ENCODE measurements at regions not wholly inside any gene's neighbourhood (a gene's known extent, or its start where the extent isn't known, plus 50 kb on each side); places are given as distances from the start of the nearest gene placed in this dataset.

DNA sequence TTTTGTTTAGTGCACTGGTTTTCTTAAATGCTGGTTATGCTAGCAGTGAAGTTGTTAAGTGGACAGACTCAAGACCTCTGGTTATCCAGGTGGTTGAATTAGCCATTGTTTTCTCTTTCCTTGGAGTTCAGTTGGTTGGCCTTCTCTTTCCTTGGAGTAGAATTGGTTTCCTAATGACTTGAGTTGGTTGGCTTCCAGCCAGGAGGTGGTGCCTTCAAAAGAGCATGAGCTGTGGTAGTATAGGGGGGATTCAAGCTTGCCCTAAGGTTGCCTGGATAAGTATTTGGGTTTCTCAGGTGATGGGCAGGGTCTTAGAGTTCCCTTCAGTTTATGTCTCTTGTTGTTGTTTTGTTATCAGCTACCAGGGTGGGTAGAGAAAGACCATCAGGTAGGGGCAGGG, 92.5 kb downstream of the ATP23 start:
- H3K27ac ChIP-seq (ENCODE audit: low read depth, low read length): no peak overlapping the region
- H3K9me3 ChIP-seq (ENCODE audit: low read length): peaks cover 3% of the 10 kb centered on the region
- no peaks in the 10 kb centered on the region for H3K27me3 ChIP-seq (ENCODE audit: control insufficient read depth in 1 of 2, insufficient read depth in 2 of 2, low read length in 2 of 2)
- H3K4me1 ChIP-seq (ENCODE audit: insufficient read depth, low read length): no peaks in the 10 kb centered on the region
- no peaks in the 10 kb centered on the region for H3K36me3 ChIP-seq (ENCODE audit: insufficient read depth, low read length)
- H3K4me3 ChIP-seq (ENCODE audit: low read depth in 1 of 2, low read length in 2 of 2): no peak overlapping the region
- no peak overlapping the region for H3K9ac ChIP-seq (ENCODE audit: low read length)

- Histone ChIP-seq H3K27ac (ENCODE audit: low read depth, low read length) (no peak overlapping the region), H3K9ac (ENCODE audit: low read length) (no peak overlapping the region), H3K27me3 (ENCODE audit: control insufficient read depth in 1 of 2, insufficient read depth in 2 of 2, low read length in 2 of 2) (no peaks in the 10 kb centered on the region), H3K4me3 (ENCODE audit: low read depth in 1 of 2, low read length in 2 of 2) (no peak overlapping the region), H3K4me1 (ENCODE audit: insufficient read depth, low read length) (no peaks in the 10 kb centered on the region), H3K9me3 (ENCODE audit: low read length) (peaks cover 3% of the 10 kb centered on the region), H3K36me3 (ENCODE audit: insufficient read depth, low read length) (no peaks in the 10 kb centered on the region)
Measured at GRCh38 chr12:58034311-58034710, 92.9 kb downstream of the ATP23 start.

DNA sequence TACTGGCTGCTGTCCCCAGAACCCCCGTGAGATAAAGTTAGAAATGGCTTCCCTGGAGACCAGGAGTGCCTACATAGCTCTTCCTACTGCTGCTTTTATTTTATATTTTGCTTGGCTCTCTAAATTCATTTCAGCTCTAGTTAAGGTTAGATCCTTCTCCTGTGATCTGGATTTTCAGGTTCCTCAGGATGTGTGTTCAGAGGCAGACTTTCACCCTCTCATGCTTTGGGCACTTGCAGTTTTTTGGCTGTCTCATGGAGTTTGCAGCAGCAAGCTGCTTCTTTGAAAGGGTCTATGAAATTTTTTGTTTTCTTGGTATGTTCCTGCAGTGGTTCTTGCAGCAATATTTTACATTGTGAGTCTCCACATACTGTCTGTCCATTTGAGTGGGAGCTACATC, 93.3 kb downstream of the ATP23 start:
- Histone ChIP-seq H3K36me3 (ENCODE audit: insufficient read depth, low read length) (no peaks in the 10 kb centered on the region), H3K4me1 (ENCODE audit: insufficient read depth, low read length) (no peaks in the 10 kb centered on the region), H3K27me3 (ENCODE audit: control insufficient read depth in 1 of 2, insufficient read depth in 2 of 2, low read length in 2 of 2) (no peaks in the 10 kb centered on the region), H3K4me3 (ENCODE audit: low read depth in 1 of 2, low read length in 2 of 2) (no peak overlapping the region), H3K9me3 (ENCODE audit: low read length) (peaks cover 3% of the 10 kb centered on the region), H3K9ac (ENCODE audit: low read length) (no peak overlapping the region), H3K27ac (ENCODE audit: low read depth, low read length) (no peak overlapping the region)

DNA sequence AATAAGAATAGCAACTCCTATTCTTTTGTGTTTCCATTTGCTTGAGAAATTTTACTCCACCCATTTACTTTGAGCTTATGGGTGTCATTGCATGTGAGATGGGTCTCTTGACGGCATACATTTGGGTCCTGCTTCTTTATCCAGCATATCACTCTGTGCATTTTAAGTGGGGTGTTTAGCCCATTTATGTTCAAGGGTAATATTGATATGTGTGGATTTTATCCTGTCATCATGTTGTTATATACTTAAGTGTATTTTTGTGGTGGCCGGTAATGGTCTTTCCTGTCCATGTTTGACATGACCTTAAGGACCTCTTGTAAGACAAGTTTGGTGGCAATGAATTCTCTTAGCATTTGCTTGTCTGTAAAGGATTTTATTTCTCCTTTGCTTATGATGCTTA, 100.1 kb downstream of the ATP23 start:
- Histone ChIP-seq H3K27ac (ENCODE audit: low read depth, low read length) (no peak overlapping the region), H3K4me1 (ENCODE audit: insufficient read depth, low read length) (no peaks in the 10 kb centered on the region), H3K9me3 (ENCODE audit: low read length) (no peaks in the 10 kb centered on the region), H3K36me3 (ENCODE audit: insufficient read depth, low read length) (no peaks in the 10 kb centered on the region), H3K4me3 (ENCODE audit: low read depth in 1 of 2, low read length in 2 of 2) (no peak overlapping the region), H3K9ac (ENCODE audit: low read length) (no peak overlapping the region), H3K27me3 (ENCODE audit: control insufficient read depth in 1 of 2, insufficient read depth in 2 of 2, low read length in 2 of 2) (no peaks in the 10 kb centered on the region)

- H3K36me3 ChIP-seq (ENCODE audit: insufficient read depth, low read length): no peaks in the 10 kb centered on the region
- no peak overlapping the region for H3K4me3 ChIP-seq (ENCODE audit: low read depth in 1 of 2, low read length in 2 of 2)
- no peak overlapping the region for H3K27ac ChIP-seq (ENCODE audit: low read depth, low read length)
- no peaks in the 10 kb centered on the region for H3K27me3 ChIP-seq (ENCODE audit: control insufficient read depth in 1 of 2, insufficient read depth in 2 of 2, low read length in 2 of 2)
- no peak overlapping the region for H3K9ac ChIP-seq (ENCODE audit: low read length)
- no peaks in the 10 kb centered on the region for H3K4me1 ChIP-seq (ENCODE audit: insufficient read depth, low read length)
- no peaks in the 10 kb centered on the region for H3K9me3 ChIP-seq (ENCODE audit: low read length)
Measured at GRCh38 chr12:58044966-58045365, 103.6 kb downstream of the ATP23 start.

- peaks cover under 1% of the 10 kb centered on the region for H3K9me3 ChIP-seq (ENCODE audit: low read length)
- H3K9ac ChIP-seq (ENCODE audit: low read length): no peak overlapping the region
- no peaks in the 10 kb centered on the region for H3K4me1 ChIP-seq (ENCODE audit: insufficient read depth, low read length)
- H3K36me3 ChIP-seq (ENCODE audit: insufficient read depth, low read length): no peaks in the 10 kb centered on the region
- no peak overlapping the region for H3K4me3 ChIP-seq (ENCODE audit: low read depth in 1 of 2, low read length in 2 of 2)
- no peak overlapping the region for H3K27ac ChIP-seq (ENCODE audit: low read depth, low read length)
- H3K27me3 ChIP-seq (ENCODE audit: control insufficient read depth in 1 of 2, insufficient read depth in 2 of 2, low read length in 2 of 2): no peaks in the 10 kb centered on the region
Measured at GRCh38 chr12:58046271-58046670, 104.9 kb downstream of the ATP23 start.

GRCh38 chr12:58051378-58051777, 110.0 kb downstream of the ATP23 start:
- no peak overlapping the region for H3K9ac ChIP-seq (ENCODE audit: low read length)
- H3K36me3 ChIP-seq (ENCODE audit: insufficient read depth, low read length): no peaks in the 10 kb centered on the region
- no peaks in the 10 kb centered on the region for H3K4me1 ChIP-seq (ENCODE audit: insufficient read depth, low read length)
- H3K27me3 ChIP-seq (ENCODE audit: control insufficient read depth in 1 of 2, insufficient read depth in 2 of 2, low read length in 2 of 2): no peaks in the 10 kb centered on the region
- peaks cover 4% of the 10 kb centered on the region for H3K9me3 ChIP-seq (ENCODE audit: low read length)
- no peak overlapping the region for H3K27ac ChIP-seq (ENCODE audit: low read depth, low read length)
- no peak overlapping the region for H3K4me3 ChIP-seq (ENCODE audit: low read depth in 1 of 2, low read length in 2 of 2)

DNA sequence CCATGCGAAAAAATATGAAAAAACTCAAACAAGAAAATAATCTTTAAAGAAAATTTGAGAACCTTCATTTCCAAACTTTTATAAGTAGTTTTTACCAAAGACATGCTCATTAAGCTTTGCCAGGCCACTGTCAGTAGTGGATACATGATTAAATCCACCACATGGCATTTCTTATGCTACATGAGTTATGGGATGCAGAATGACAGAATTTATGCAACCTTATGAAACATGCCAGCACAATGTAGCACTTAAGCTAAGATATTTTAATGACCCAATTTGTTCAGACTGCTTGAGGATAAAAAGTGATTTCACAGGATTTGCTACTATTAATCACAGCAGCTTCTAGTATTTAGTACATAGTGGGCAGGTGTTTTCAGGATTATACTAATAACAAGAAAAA, 123.3 kb downstream of the ATP23 start:
- Histone ChIP-seq H3K27me3 (ENCODE audit: control insufficient read depth in 1 of 2, insufficient read depth in 2 of 2, low read length in 2 of 2) (no peaks in the 10 kb centered on the region), H3K9me3 (ENCODE audit: low read length) (no peaks in the 10 kb centered on the region), H3K9ac (ENCODE audit: low read length) (no peak overlapping the region), H3K27ac (ENCODE audit: low read depth, low read length) (no peak overlapping the region), H3K4me3 (ENCODE audit: low read depth in 1 of 2, low read length in 2 of 2) (no peak overlapping the region), H3K36me3 (ENCODE audit: insufficient read depth, low read length) (no peaks in the 10 kb centered on the region), H3K4me1 (ENCODE audit: insufficient read depth, low read length) (no peaks in the 10 kb centered on the region)

DNA sequence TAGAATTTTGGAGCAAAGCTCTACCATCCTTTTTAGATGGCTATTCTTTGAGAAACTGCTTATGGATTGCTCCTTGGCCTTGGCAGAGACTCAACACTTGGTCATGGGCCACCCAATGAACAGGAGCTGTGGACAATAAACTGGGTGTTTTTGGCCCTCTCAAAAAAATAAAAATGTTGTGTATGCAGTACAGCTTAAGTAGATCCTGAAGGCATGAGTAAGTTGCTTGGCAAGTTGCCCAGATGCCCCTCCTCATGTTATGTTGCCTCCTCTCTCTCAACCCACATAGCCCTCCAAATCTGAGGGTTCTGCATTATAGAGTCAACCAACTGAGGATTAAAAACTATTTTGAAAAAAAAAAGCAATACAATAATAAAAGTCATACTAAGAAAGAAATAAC, 124.9 kb downstream of the ATP23 start:
- Histone ChIP-seq H3K4me1 (ENCODE audit: insufficient read depth, low read length) (no peaks in the 10 kb centered on the region), H3K36me3 (ENCODE audit: insufficient read depth, low read length) (no peaks in the 10 kb centered on the region)

DNA sequence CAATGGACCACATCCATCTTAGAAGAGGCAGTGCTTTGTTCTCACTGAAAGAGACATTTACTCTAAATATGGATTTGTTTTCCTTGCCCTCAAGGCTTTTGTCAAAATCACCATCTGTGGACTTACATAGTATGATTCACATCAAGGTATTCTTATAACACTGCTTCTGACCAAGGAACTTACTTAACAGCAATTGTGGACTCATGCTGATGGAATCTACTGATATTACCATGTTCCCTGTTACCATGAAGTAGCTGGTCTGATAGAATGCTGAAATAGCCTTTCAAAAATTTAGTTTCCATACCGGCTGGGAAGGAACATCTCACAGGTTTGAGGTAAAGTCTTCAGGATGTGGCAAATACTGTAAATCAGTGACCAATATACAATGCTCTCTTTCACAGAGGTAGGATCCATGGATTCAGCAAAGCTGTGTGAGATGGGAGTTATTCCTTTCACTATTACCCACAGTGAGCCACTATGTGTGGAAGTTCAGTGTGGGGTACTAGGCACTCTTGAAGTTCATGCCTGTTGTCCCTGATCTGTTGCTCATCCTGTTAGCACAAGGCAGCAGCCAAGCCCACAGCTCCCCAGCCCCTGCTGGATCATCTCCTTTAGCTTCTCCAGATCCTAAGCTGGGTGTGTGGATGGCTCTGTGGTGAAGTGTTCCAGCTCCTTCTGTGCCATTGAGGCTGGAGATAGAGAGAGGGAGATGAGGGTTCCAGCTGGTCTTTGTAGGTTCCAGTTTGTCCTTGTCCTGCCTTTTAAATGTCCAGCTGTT, 126.4 kb downstream of the ATP23 start:
- Histone ChIP-seq H3K9me3 (ENCODE audit: low read length) (no peaks in the 10 kb centered on the region), H3K4me3 (ENCODE audit: low read depth in 1 of 2, low read length in 2 of 2) (no peak overlapping the region), H3K36me3 (ENCODE audit: insufficient read depth, low read length) (no peaks in the 10 kb centered on the region), H3K9ac (ENCODE audit: low read length) (no peak overlapping the region), H3K27me3 (ENCODE audit: control insufficient read depth in 1 of 2, insufficient read depth in 2 of 2, low read length in 2 of 2) (no peaks in the 10 kb centered on the region), H3K4me1 (ENCODE audit: insufficient read depth, low read length) (no peaks in the 10 kb centered on the region), H3K27ac (ENCODE audit: low read depth, low read length) (no peak overlapping the region)

More for the DNA sequence above, 124.9 kb downstream of the ATP23 start:
- Histone ChIP-seq H3K9me3 (ENCODE audit: low read length) (no peaks in the 10 kb centered on the region), H3K27me3 (ENCODE audit: control insufficient read depth in 1 of 2, insufficient read depth in 2 of 2, low read length in 2 of 2) (no peaks in the 10 kb centered on the region), H3K4me3 (ENCODE audit: low read depth in 1 of 2, low read length in 2 of 2) (no peak overlapping the region), H3K27ac (ENCODE audit: low read depth, low read length) (no peak overlapping the region), H3K9ac (ENCODE audit: low read length) (no peak overlapping the region)

DNA sequence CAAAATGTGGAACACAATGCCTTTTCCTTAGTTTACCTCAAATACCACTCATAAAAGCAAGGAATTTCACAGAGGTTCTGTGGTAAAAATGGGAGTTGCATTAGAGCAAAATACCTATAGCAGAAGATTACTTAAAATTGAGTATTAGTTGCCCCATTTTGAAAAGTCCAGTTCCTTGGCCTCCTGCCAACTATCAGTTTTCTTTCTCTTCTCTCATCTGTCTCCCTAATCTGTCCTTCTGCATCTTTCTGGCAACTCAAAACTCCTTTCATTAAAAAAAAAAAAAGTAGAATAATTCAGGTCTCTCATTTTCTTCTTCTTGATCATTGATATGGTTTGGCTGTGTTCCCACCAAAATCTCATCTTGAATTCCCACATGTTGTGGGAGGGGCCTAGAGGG, 127.3 kb downstream of the ATP23 start:
- H3K27me3 ChIP-seq (ENCODE audit: control insufficient read depth in 1 of 2, insufficient read depth in 2 of 2, low read length in 2 of 2): no peaks in the 10 kb centered on the region
- no peaks in the 10 kb centered on the region for H3K9me3 ChIP-seq (ENCODE audit: low read length)
- no peak overlapping the region for H3K4me3 ChIP-seq (ENCODE audit: low read depth in 1 of 2, low read length in 2 of 2)
- no peaks in the 10 kb centered on the region for H3K4me1 ChIP-seq (ENCODE audit: insufficient read depth, low read length)
- no peaks in the 10 kb centered on the region for H3K36me3 ChIP-seq (ENCODE audit: insufficient read depth, low read length)
- H3K27ac ChIP-seq (ENCODE audit: low read depth, low read length): no peak overlapping the region
- no peak overlapping the region for H3K9ac ChIP-seq (ENCODE audit: low read length)

- H3K9ac ChIP-seq (ENCODE audit: low read length): no peak overlapping the region
- H3K4me1 ChIP-seq (ENCODE audit: insufficient read depth, low read length): no peaks in the 10 kb centered on the region
- no peaks in the 10 kb centered on the region for H3K9me3 ChIP-seq (ENCODE audit: low read length)
- H3K36me3 ChIP-seq (ENCODE audit: insufficient read depth, low read length): no peaks in the 10 kb centered on the region
- H3K4me3 ChIP-seq (ENCODE audit: low read depth in 1 of 2, low read length in 2 of 2): no peak overlapping the region
- no peaks in the 10 kb centered on the region for H3K27me3 ChIP-seq (ENCODE audit: control insufficient read depth in 1 of 2, insufficient read depth in 2 of 2, low read length in 2 of 2)
- H3K27ac ChIP-seq (ENCODE audit: low read depth, low read length): no peak overlapping the region
Measured at GRCh38 chr12:58069268-58069963, 128.0 kb downstream of the ATP23 start.
